HG03139 (cell line): ENCODE measurements at regions not wholly inside any gene's neighbourhood (a gene's known extent, or its start where the extent isn't known, plus 50 kb on each side); places are given as distances from the start of the nearest gene placed in this dataset.
A peak's percentile ranks its signal among the peaks of the same experiment; 100 is the strongest.
"Not testable (repeated sequence)": the region's sequence is repeated elsewhere in the genome, so short reads cannot be mapped to it uniquely, and the experiment has no call there.

Source experiments
- ATAC-seq: cut with Tn5 transposase; IDR thresholded peaks from one replicate; pipeline ENCODE4 v1.9.1; 2021; ENCODE audit not compliant: unreplicated experiment

- ATAC-seq: no peak
These were observed 73.0 kb downstream of the GBP6 start for GRCh38 chr1:89436856-89437255.

- not testable (repeated sequence) for ATAC-seq
These were observed 74.4 kb downstream of the GBP6 start for GRCh38 chr1:89438301-89438700.

GRCh38 chr1:89440911-89441310 is 77.1 kb downstream of the GBP6 start:
- no peak for ATAC-seq

GRCh38 chr1:89444791-89445190 is 79.8 kb upstream of the LRRC8B start:
- no peak for ATAC-seq

GRCh38 chr1:89451011-89451410 is 73.6 kb upstream of the LRRC8B start:
- ATAC-seq: no peak

GRCh38 chr1:89453123-89453972 is 71.3 kb upstream of the LRRC8B start:
- ATAC-seq: no peak

- no peak for ATAC-seq
These were observed 69.6 kb upstream of the LRRC8B start for GRCh38 chr1:89454845-89455521.

- ATAC-seq: no peak
These were observed 67.6 kb upstream of the LRRC8B start for GRCh38 chr1:89457046-89457445.

GRCh38 chr1:89459081-89459480 is 65.5 kb upstream of the LRRC8B start:
- ATAC-seq: no peak

- ATAC-seq: no peak
These were observed 64.3 kb upstream of the LRRC8B start for GRCh38 chr1:89460325-89460724.

GRCh38 chr1:89462250-89462649 is 62.4 kb upstream of the LRRC8B start:
- no peak for ATAC-seq

- ATAC-seq: no peak
These were observed 60.6 kb upstream of the LRRC8B start for GRCh38 chr1:89464008-89464407.

GRCh38 chr1:89465201-89465600 is 59.4 kb upstream of the LRRC8B start:
- ATAC-seq: peak; percentile 63

- no peak for ATAC-seq
These were observed 58.2 kb upstream of the LRRC8B start for GRCh38 chr1:89466307-89466930.

GRCh38 chr1:89472253-89472652 is 52.4 kb upstream of the LRRC8B start:
- ATAC-seq: no peak

GRCh38 chr1:89472886-89473417 is 51.7 kb upstream of the LRRC8B start:
- no peak for ATAC-seq
